ENCODE measurements at regions not wholly inside any gene's neighbourhood (a gene's known extent, or its start where the extent isn't known, plus 50 kb on each side); places are given as distances from the start of the nearest gene placed in this dataset.
"Not testable (repeated sequence)": the region's sequence is repeated elsewhere in the genome, so short reads cannot be mapped to it uniquely, and the experiment has no call there.

GRCh38 chrX:6990552-6991193, 156.8 kb upstream of the STS start:
- DNase-seq (ENCODE audit: low read depth) = no peak

- no peak for DNase-seq (ENCODE audit: low read depth)
These were observed 157.7 kb upstream of the STS start for GRCh38 chrX:6989858-6990257.

- DNase-seq (ENCODE audit: low read depth) = not testable (repeated sequence)
These were observed 158.8 kb upstream of the STS start for GRCh38 chrX:6988694-6989093.

GRCh38 chrX:6986915-6987314, 160.6 kb upstream of the STS start:
- no peak for DNase-seq (ENCODE audit: low read depth)

GRCh38 chrX:6985537-6985936, 162.0 kb upstream of the STS start:
- no peak for DNase-seq (ENCODE audit: low read depth)

- DNase-seq (ENCODE audit: low read depth) = no peak
These were observed 164.1 kb upstream of the STS start for GRCh38 chrX:6983207-6983955.

- no peak for DNase-seq (ENCODE audit: low read depth)
These were observed 165.7 kb upstream of the STS start for GRCh38 chrX:6981718-6982406.

GRCh38 chrX:6980981-6981380, 166.5 kb upstream of the STS start:
- peak; percentile 14 for DNase-seq (ENCODE audit: low read depth)

- no peak for DNase-seq (ENCODE audit: low read depth)
These were observed 179.3 kb upstream of the STS start for GRCh38 chrX:6968231-6968630.

GRCh38 chrX:6965729-6966128, 181.8 kb upstream of the STS start:
- DNase-seq (ENCODE audit: low read depth) = no peak

- no peak for DNase-seq (ENCODE audit: low read depth)
These were observed 185.5 kb upstream of the STS start for GRCh38 chrX:6962006-6962355.

- DNase-seq (ENCODE audit: low read depth) = no peak
These were observed 186.1 kb upstream of the STS start for GRCh38 chrX:6961286-6962005.

- no peak for DNase-seq (ENCODE audit: low read depth)
These were observed 188.5 kb upstream of the STS start for GRCh38 chrX:6959006-6959405.

- DNase-seq (ENCODE audit: low read depth) = no peak
These were observed 192.7 kb upstream of the STS start for GRCh38 chrX:6954836-6955235.

GRCh38 chrX:6946168-6946567, 201.3 kb upstream of the STS start:
- DNase-seq (ENCODE audit: low read depth) = no peak

- DNase-seq (ENCODE audit: low read depth) = no peak
These were observed 206.5 kb upstream of the STS start for GRCh38 chrX:6941041-6941440.

GRCh38 chrX:6932942-6933341, 214.6 kb upstream of the STS start:
- DNase-seq (ENCODE audit: low read depth) = not testable (repeated sequence)

GRCh38 chrX:6930307-6930849, 217.1 kb upstream of the STS start:
- DNase-seq (ENCODE audit: low read depth) = no peak

GRCh38 chrX:6924443-6925077, 223.0 kb upstream of the STS start:
- no peak for DNase-seq (ENCODE audit: low read depth)

GRCh38 chrX:6917666-6918065, 229.8 kb upstream of the STS start:
- no peak for DNase-seq (ENCODE audit: low read depth)

- no peak for DNase-seq (ENCODE audit: low read depth)
These were observed 237.3 kb upstream of the STS start for GRCh38 chrX:6910218-6910617.

GRCh38 chrX:6909396-6909795, 238.1 kb upstream of the STS start:
- no peak for DNase-seq (ENCODE audit: low read depth)
